ENCODE measurements at regions not wholly inside any gene's neighbourhood (a gene's known extent, or its start where the extent isn't known, plus 50 kb on each side); places are given as distances from the start of the nearest gene placed in this dataset.
"Not testable (repeated sequence)": the region's sequence is repeated elsewhere in the genome, so short reads cannot be mapped to it uniquely, and the experiment has no call there.

- H3K79me2 ChIP-seq (ENCODE audit: low read length); DNase-seq; H3K27ac ChIP-seq (ENCODE audit: low read length); H3K36me3 ChIP-seq (replicated peaks; ENCODE audit: insufficient read depth, low read length); H3F3A ChIP-seq (ENCODE audit: insufficient read depth, low read length); H3K4me2 ChIP-seq (ENCODE audit: low read depth, low read length); H3K9me2 ChIP-seq (replicated peaks; ENCODE audit: insufficient read depth, low read length); H4K20me1 ChIP-seq (ENCODE audit: insufficient read depth, low read length); H3K9me3 ChIP-seq (replicated peaks; ENCODE audit: insufficient read depth, low read length); H3K9ac ChIP-seq (ENCODE audit: low read length); H2AFZ ChIP-seq (ENCODE audit: low read length); H3K27me3 ChIP-seq (replicated peaks; ENCODE audit: insufficient read depth, low read length); H3K4me1 ChIP-seq (ENCODE audit: low read length); H3K4me3 ChIP-seq (ENCODE audit: low read length): not testable (repeated sequence)
Observed at GRCh38 chr1:120274438-120274837, 98.1 kb upstream of the SEC22B start.

GRCh38 chr1:120273363-120273762 lies 97.0 kb upstream of the SEC22B start:
- not testable (repeated sequence) for H3K4me3 ChIP-seq (ENCODE audit: low read length); H3K79me2 ChIP-seq (ENCODE audit: low read length); H3K27me3 ChIP-seq (replicated peaks; ENCODE audit: insufficient read depth, low read length); H3F3A ChIP-seq (ENCODE audit: insufficient read depth, low read length); H4K20me1 ChIP-seq (ENCODE audit: insufficient read depth, low read length); H3K9me2 ChIP-seq (replicated peaks; ENCODE audit: insufficient read depth, low read length); H3K4me1 ChIP-seq (ENCODE audit: low read length); H2AFZ ChIP-seq (ENCODE audit: low read length); H3K4me2 ChIP-seq (ENCODE audit: low read depth, low read length); H3K36me3 ChIP-seq (replicated peaks; ENCODE audit: insufficient read depth, low read length); DNase-seq; H3K9me3 ChIP-seq (replicated peaks; ENCODE audit: insufficient read depth, low read length); H3K9ac ChIP-seq (ENCODE audit: low read length); H3K27ac ChIP-seq (ENCODE audit: low read length)

- H3K36me3 ChIP-seq (replicated peaks; ENCODE audit: insufficient read depth, low read length); H3K4me2 ChIP-seq (ENCODE audit: low read depth, low read length); H4K20me1 ChIP-seq (ENCODE audit: insufficient read depth, low read length); H3K79me2 ChIP-seq (ENCODE audit: low read length); H2AFZ ChIP-seq (ENCODE audit: low read length); H3K27me3 ChIP-seq (replicated peaks; ENCODE audit: insufficient read depth, low read length); H3K27ac ChIP-seq (ENCODE audit: low read length); DNase-seq; H3K9me3 ChIP-seq (replicated peaks; ENCODE audit: insufficient read depth, low read length); H3F3A ChIP-seq (ENCODE audit: insufficient read depth, low read length); H3K9ac ChIP-seq (ENCODE audit: low read length); H3K4me1 ChIP-seq (ENCODE audit: low read length); H3K9me2 ChIP-seq (replicated peaks; ENCODE audit: insufficient read depth, low read length); H3K4me3 ChIP-seq (ENCODE audit: low read length): not testable (repeated sequence)
Observed at GRCh38 chr1:120272242-120272641, 95.9 kb upstream of the SEC22B start.

- DNase-seq; H3K4me3 ChIP-seq (ENCODE audit: low read length); H2AFZ ChIP-seq (ENCODE audit: low read length); H3K27ac ChIP-seq (ENCODE audit: low read length); H3K79me2 ChIP-seq (ENCODE audit: low read length); H3K4me1 ChIP-seq (ENCODE audit: low read length); H3K9me3 ChIP-seq (replicated peaks; ENCODE audit: insufficient read depth, low read length); H3K36me3 ChIP-seq (replicated peaks; ENCODE audit: insufficient read depth, low read length); H3K9ac ChIP-seq (ENCODE audit: low read length); H3K27me3 ChIP-seq (replicated peaks; ENCODE audit: insufficient read depth, low read length); H3K9me2 ChIP-seq (replicated peaks; ENCODE audit: insufficient read depth, low read length); H3K4me2 ChIP-seq (ENCODE audit: low read depth, low read length); H3F3A ChIP-seq (ENCODE audit: insufficient read depth, low read length); H4K20me1 ChIP-seq (ENCODE audit: insufficient read depth, low read length): not testable (repeated sequence)
Observed at GRCh38 chr1:120271561-120272221, 95.4 kb upstream of the SEC22B start.

GRCh38 chr1:120267894-120268551 lies 91.7 kb upstream of the SEC22B start:
- not testable (repeated sequence) for H4K20me1 ChIP-seq (ENCODE audit: insufficient read depth, low read length); H3K79me2 ChIP-seq (ENCODE audit: low read length); H3K4me2 ChIP-seq (ENCODE audit: low read depth, low read length); H3K9ac ChIP-seq (ENCODE audit: low read length); H3K27me3 ChIP-seq (replicated peaks; ENCODE audit: insufficient read depth, low read length); DNase-seq; H2AFZ ChIP-seq (ENCODE audit: low read length); H3K27ac ChIP-seq (ENCODE audit: low read length); H3K4me3 ChIP-seq (ENCODE audit: low read length); H3F3A ChIP-seq (ENCODE audit: insufficient read depth, low read length); H3K4me1 ChIP-seq (ENCODE audit: low read length); H3K36me3 ChIP-seq (replicated peaks; ENCODE audit: insufficient read depth, low read length); H3K9me3 ChIP-seq (replicated peaks; ENCODE audit: insufficient read depth, low read length); H3K9me2 ChIP-seq (replicated peaks; ENCODE audit: insufficient read depth, low read length)

- not testable (repeated sequence) for H3K9ac ChIP-seq (ENCODE audit: low read length); H4K20me1 ChIP-seq (ENCODE audit: insufficient read depth, low read length); H3K4me2 ChIP-seq (ENCODE audit: low read depth, low read length); H3K27ac ChIP-seq (ENCODE audit: low read length); H3K79me2 ChIP-seq (ENCODE audit: low read length); H3K4me1 ChIP-seq (ENCODE audit: low read length); H3K27me3 ChIP-seq (replicated peaks; ENCODE audit: insufficient read depth, low read length); H3K9me2 ChIP-seq (replicated peaks; ENCODE audit: insufficient read depth, low read length); H3K9me3 ChIP-seq (replicated peaks; ENCODE audit: insufficient read depth, low read length); H2AFZ ChIP-seq (ENCODE audit: low read length); H3K36me3 ChIP-seq (replicated peaks; ENCODE audit: insufficient read depth, low read length); H3F3A ChIP-seq (ENCODE audit: insufficient read depth, low read length); DNase-seq; H3K4me3 ChIP-seq (ENCODE audit: low read length)
Observed at GRCh38 chr1:120264564-120264963, 88.2 kb upstream of the SEC22B start.

- H3K4me2 ChIP-seq (ENCODE audit: low read depth, low read length); H4K20me1 ChIP-seq (ENCODE audit: insufficient read depth, low read length); H3K9ac ChIP-seq (ENCODE audit: low read length); H3K27me3 ChIP-seq (replicated peaks; ENCODE audit: insufficient read depth, low read length); H3K36me3 ChIP-seq (replicated peaks; ENCODE audit: insufficient read depth, low read length); H3F3A ChIP-seq (ENCODE audit: insufficient read depth, low read length); DNase-seq; H3K79me2 ChIP-seq (ENCODE audit: low read length); H3K4me3 ChIP-seq (ENCODE audit: low read length); H3K4me1 ChIP-seq (ENCODE audit: low read length); H3K9me2 ChIP-seq (replicated peaks; ENCODE audit: insufficient read depth, low read length); H3K27ac ChIP-seq (ENCODE audit: low read length); H3K9me3 ChIP-seq (replicated peaks; ENCODE audit: insufficient read depth, low read length); H2AFZ ChIP-seq (ENCODE audit: low read length): not testable (repeated sequence)
Observed at GRCh38 chr1:120262791-120263751, 86.8 kb upstream of the SEC22B start.

Measured in MM.1S (cell line).